ENCODE measurements at regions not wholly inside any gene's neighbourhood (a gene's known extent, or its start where the extent isn't known, plus 50 kb on each side); places are given as distances from the start of the nearest gene placed in this dataset.
A peak's percentile ranks its signal among the peaks of the same experiment; 100 is the strongest.

DNA sequence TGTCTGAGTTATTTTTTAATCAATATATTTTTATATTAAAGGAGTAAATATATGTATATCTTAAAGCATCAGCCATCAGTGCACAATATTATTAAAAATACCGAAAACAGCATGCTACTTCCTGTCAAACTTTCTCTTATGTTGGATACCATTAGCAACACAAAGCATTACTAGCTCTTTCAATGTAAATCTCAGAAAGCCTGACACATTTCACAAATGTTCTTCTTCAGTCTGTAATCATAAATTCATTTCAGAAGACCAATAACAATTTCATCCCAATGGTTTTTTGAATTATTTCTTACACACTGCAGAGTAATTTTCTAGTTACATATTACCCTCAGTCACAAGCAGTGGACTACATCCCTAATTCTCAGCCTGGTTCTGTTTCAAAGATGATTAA lies 226.9 kb downstream of the LRRK2 start:
- WGBS, 2 donors = 95 to 98% methylated on average over 1 of the region's 1 CpG
- Histone ChIP-seq H3K4me1 (ENCODE audit: control insufficient read depth in 5 of 5, insufficient read depth in 5 of 5, low read length in 5 of 5) (no peaks in the 10 kb centered on the region), H3K27ac (ENCODE audit: low read depth in 1 of 2, low read length in 1 of 2) (no peak overlapping the region), H3K9me3 (ENCODE audit: control insufficient read depth in 4 of 4, insufficient read depth in 3 of 4, low read length in 3 of 4) (no peaks in the 10 kb centered on the region), H3K27me3 (ENCODE audit: control insufficient read depth in 3 of 3, insufficient read depth in 3 of 3, low read length in 2 of 3) (no peaks in the 10 kb centered on the region), H3K36me3 (ENCODE audit: control insufficient read depth in 4 of 4, insufficient read depth in 4 of 4, low read length in 4 of 4) (no peaks in the 10 kb centered on the region), H3K9ac (ENCODE audit: insufficient read depth in 1 of 2, low read length in 2 of 2) (no peak overlapping the region), H3K4me3 (no peak overlapping the region)
- no peak for ATAC-seq (ENCODE audit: insufficient read depth, low FRiP score)
- DNase-seq = no peak
- TF ChIP-seq CTCF (IDR thresholded peaks at IDR 0.05; ENCODE audit: control extremely low read depth, extremely low read depth) = no peak

DNA sequence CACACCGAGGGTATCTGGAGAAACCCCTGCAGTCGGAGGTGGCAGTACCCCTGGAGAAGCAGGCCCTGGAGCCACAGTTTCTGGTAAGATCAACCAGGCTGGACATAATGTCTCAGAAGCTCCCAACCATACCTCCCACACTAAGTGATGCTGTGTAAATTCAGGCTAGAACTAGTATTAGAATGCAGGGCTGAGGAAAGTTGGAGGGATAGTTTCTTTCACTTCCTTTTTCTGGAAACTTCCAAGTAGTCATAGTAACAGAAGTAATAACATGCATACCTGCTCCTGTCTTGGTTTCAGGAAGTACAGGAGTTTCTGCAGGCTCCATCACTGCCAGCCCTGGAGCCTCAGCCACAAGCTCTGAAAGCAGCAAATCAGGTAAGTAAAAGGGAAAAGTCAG lies 228.1 kb upstream of the CNTN1 start:
- WGBS, 2 donors = 91 to 96% methylated on average over 2 of the region's 2 CpGs
- Histone ChIP-seq H3K36me3 (ENCODE audit: control insufficient read depth in 4 of 4, insufficient read depth in 4 of 4, low read length in 4 of 4) (no peaks in the 10 kb centered on the region), H3K9me3 (ENCODE audit: control insufficient read depth in 4 of 4, insufficient read depth in 3 of 4, low read length in 3 of 4) (no peaks in the 10 kb centered on the region), H3K4me3 (no peak overlapping the region), H3K27ac (ENCODE audit: low read depth in 1 of 2, low read length in 1 of 2) (no peak overlapping the region), H3K4me1 (ENCODE audit: control insufficient read depth in 5 of 5, insufficient read depth in 5 of 5, low read length in 5 of 5) (no peaks in the 10 kb centered on the region), H3K9ac (ENCODE audit: insufficient read depth in 1 of 2, low read length in 2 of 2) (no peak overlapping the region), H3K27me3 (ENCODE audit: control insufficient read depth in 3 of 3, insufficient read depth in 3 of 3, low read length in 2 of 3) (no peaks in the 10 kb centered on the region)
- TF ChIP-seq CTCF (IDR thresholded peaks at IDR 0.05; ENCODE audit: control extremely low read depth, extremely low read depth) = no peak
- no peak for DNase-seq
- no peak for ATAC-seq (ENCODE audit: insufficient read depth, low FRiP score)

- H3K36me3 ChIP-seq (ENCODE audit: control insufficient read depth in 4 of 4, insufficient read depth in 4 of 4, low read length in 4 of 4) = no peaks in the 10 kb centered on the region
- H3K9ac ChIP-seq (ENCODE audit: insufficient read depth in 1 of 2, low read length in 2 of 2) = no peak overlapping the region
- ATAC-seq (ENCODE audit: insufficient read depth, low FRiP score) = no peak
- H3K27me3 ChIP-seq (ENCODE audit: control insufficient read depth in 3 of 3, insufficient read depth in 3 of 3, low read length in 2 of 3) = no peaks in the 10 kb centered on the region
- H3K4me3 ChIP-seq = no peak overlapping the region
- no peak for DNase-seq
- WGBS, 2 donors = 58 to 62% methylated on average over 6 of the region's 6 CpGs
- TF ChIP-seq CTCF (IDR thresholded peaks at IDR 0.05; ENCODE audit: control extremely low read depth, extremely low read depth) = no peak
- H3K9me3 ChIP-seq (ENCODE audit: control insufficient read depth in 4 of 4, insufficient read depth in 3 of 4, low read length in 3 of 4) = no peaks in the 10 kb centered on the region
- H3K27ac ChIP-seq (ENCODE audit: low read depth in 1 of 2, low read length in 1 of 2) = no peak overlapping the region
- H3K4me1 ChIP-seq (ENCODE audit: control insufficient read depth in 5 of 5, insufficient read depth in 5 of 5, low read length in 5 of 5) = peaks cover 0 to 5% (median 0%) of the 10 kb centered on the region in 5 donors
Measured at GRCh38 chr12:40469736-40470135, 222.5 kb upstream of the CNTN1 start.

GRCh38 chr12:40473962-40474361 lies 218.3 kb upstream of the CNTN1 start:
- Histone ChIP-seq H3K9me3 (ENCODE audit: control insufficient read depth in 4 of 4, insufficient read depth in 3 of 4, low read length in 3 of 4) (peaks cover 0 to 2% (median 0%) of the 10 kb centered on the region in 4 donors), H3K4me3 (no peak overlapping the region), H3K27ac (ENCODE audit: low read depth in 1 of 2, low read length in 1 of 2) (no peak overlapping the region), H3K4me1 (ENCODE audit: control insufficient read depth in 5 of 5, insufficient read depth in 5 of 5, low read length in 5 of 5) (peaks cover 0 to 5% (median 0%) of the 10 kb centered on the region in 5 donors), H3K27me3 (ENCODE audit: control insufficient read depth in 3 of 3, insufficient read depth in 3 of 3, low read length in 2 of 3) (no peaks in the 10 kb centered on the region), H3K36me3 (ENCODE audit: control insufficient read depth in 4 of 4, insufficient read depth in 4 of 4, low read length in 4 of 4) (no peaks in the 10 kb centered on the region), H3K9ac (ENCODE audit: insufficient read depth in 1 of 2, low read length in 2 of 2) (no peak overlapping the region)
- DNase-seq = peak in 2 of 3 donors; percentile 3 to 28
- 74 to 91% methylated on average over 5 of the region's 5 CpGs for WGBS, 2 donors
- no peak for ATAC-seq (ENCODE audit: insufficient read depth, low FRiP score)
- no peak for TF ChIP-seq CTCF (IDR thresholded peaks at IDR 0.05; ENCODE audit: control extremely low read depth, extremely low read depth)
